A549 (cell line): ENCODE measurements at regions not wholly inside any gene's neighbourhood (a gene's known extent, or its start where the extent isn't known, plus 50 kb on each side); places are given as distances from the start of the nearest gene placed in this dataset.

ENCODE experiments used
- ATAC-seq, 2 experiments: fragments of 200-7000 bp in 1 of 2; fragments of >200 bp in 1 of 2; cut with Nextera tagmentation in 1 of 2; cut with Tn5 transposase in 1 of 2; 3 replicates each; pipeline versions ENCODE4 v1.8.0 to v1.9.1; 2018 to 2020; ENCODE audit warnings: mild to moderate bottlenecking in 1 of 2, moderate library complexity in 1 of 2
- CTCF ChIA-PET: fragments of 300-600 bp; sonication (Branson Sonifier 250); formaldehyde crosslinking; extraction: SDS; loops from one replicate; lab custom pipeline; 2021; ENCODE audit warnings: antibody characterized with exemption, inconsistent platforms; lab: Yijun Ruan, JAX
- POLR2A ChIA-PET: fragments of 350-600 bp; formaldehyde crosslinking; extraction: SDS; loops from one replicate; lab custom pipeline; 2021; ENCODE audit warnings: antibody characterized with exemption, inconsistent platforms; lab: Yijun Ruan, JAX
- DNase-seq, 2 experiments: peaks; one replicate each; pipeline versions ENCODE4 v3.0.0 to v3.0.0-alpha.2; 2011 to 2016; ENCODE audit warnings: low read depth in 1 of 2, low spot score in 1 of 2
- FAIRE-seq: peaks from 2 replicates; lab custom pipeline; 2011; peaks lifted over from hg19 to GRCh38; lab: Jason Lieb, UNC
- H3K27ac ChIP-seq, 2 experiments: fragments of >200 bp; sonication (Bioruptor Twin); formaldehyde crosslinking; 3 replicates each; pipeline ENCODE4 v1.5.1; 2016 to 2017
- H3K4me1 ChIP-seq: fragments of >200 bp; sonication (Bioruptor Twin); formaldehyde crosslinking; 3 replicates; pipeline ENCODE4 v1.6.1; 2016
- H3K4me2 ChIP-seq: fragments of >200 bp; sonication (Bioruptor Twin); formaldehyde crosslinking; 3 replicates; pipeline ENCODE4 v1.6.1; 2016
- H3K4me3 ChIP-seq: fragments of >200 bp; sonication (Bioruptor Twin); formaldehyde crosslinking; 3 replicates; pipeline ENCODE4 v1.5.1; 2016
- H3K9me3 ChIP-seq: fragments of >200 bp; sonication (Bioruptor Twin); formaldehyde crosslinking; 3 replicates; pipeline ENCODE4 v1.6.1; 2016
- BHLHE40 ChIP-seq: IDR thresholded peaks from 2 replicates; pipeline ENCODE4 v1.6.1; 2012; ENCODE audit warnings: low read depth, low read length, inconsistent platforms
- EHMT2 ChIP-seq: fragments of 200-600 bp; sonication (generic); IDR thresholded peaks from 2 replicates; pipeline ENCODE4 v1.6.1; 2016; ENCODE audit warnings: antibody characterized with exemption, low read depth, mild to moderate bottlenecking, moderate library complexity
- ELK1 ChIP-seq: fragments of 150-350 bp; IDR thresholded peaks from 2 replicates; pipeline ENCODE4 v1.6.1; 2014; ENCODE audit warnings: low read depth, mild to moderate bottlenecking, low read length
- ESRRA ChIP-seq: fragments of 150-350 bp; IDR thresholded peaks from 2 replicates; pipeline ENCODE4 v1.6.1; 2014; ENCODE audit warnings: mild to moderate bottlenecking, low read length, borderline replicate concordance
- FOSL2 ChIP-seq, 2 experiments: fragments of 450-650 bp in 1 of 2; fragments of >200 bp in 1 of 2; sonication (Bioruptor Twin) in 1 of 2; formaldehyde crosslinking; IDR thresholded peaks; 2 replicates each; pipeline versions ENCODE4 v1.5.0 to v1.6.1; 2016 to 2020; ENCODE audit warnings: mild to moderate bottlenecking in 1 of 2, moderate library complexity in 1 of 2
- GATA3 ChIP-seq: IDR thresholded peaks from 2 replicates; pipeline ENCODE4 v1.6.1; 2012; ENCODE audit warnings: borderline replicate concordance
- HES2 ChIP-seq: fragments of >200 bp; sonication (Bioruptor Twin); formaldehyde crosslinking; IDR thresholded peaks from 2 replicates; pipeline ENCODE4 v1.6.1; 2016
- HOXA7 ChIP-seq: fragments of 250-450 bp; sonication (Bioruptor Pico); IDR thresholded peaks from 2 replicates; pipeline ENCODE4 v1.5.0; 2020; ENCODE audit warnings: mild to moderate bottlenecking, moderate library complexity
- HOXB13 ChIP-seq: fragments of 250-450 bp; sonication (Bioruptor Pico); IDR thresholded peaks from 2 replicates; pipeline ENCODE4 v1.5.0; 2020; ENCODE audit warnings: low read depth, mild to moderate bottlenecking, moderate library complexity
- KDM1A ChIP-seq: fragments of 200-600 bp; sonication (generic); IDR thresholded peaks from 2 replicates; pipeline ENCODE4 v1.6.1; 2016; ENCODE audit warnings: low read depth, mild to moderate bottlenecking
- KDM5A ChIP-seq: fragments of 200-600 bp; sonication (generic); IDR thresholded peaks from 2 replicates; pipeline ENCODE4 v1.6.1; 2016; ENCODE audit warnings: antibody characterized with exemption, mild to moderate bottlenecking
- MAZ ChIP-seq: fragments of 150-350 bp; IDR thresholded peaks from 2 replicates; pipeline ENCODE4 v1.6.1; 2014; ENCODE audit warnings: antibody characterized with exemption, low read depth, low read length, borderline replicate concordance
- MYC ChIP-seq: IDR thresholded peaks from 2 replicates; pipeline ENCODE4 v1.6.1; 2012; ENCODE audit warnings: mild to moderate bottlenecking, inconsistent platforms, low read length, improper control_type of control experiment, borderline replicate concordance
- NFE2L2 ChIP-seq: fragments of 150-350 bp; conservative IDR thresholded peaks from 2 replicates; pipeline ENCODE4 v1.6.1; 2014; ENCODE audit warnings: low read length
- NR3C1 ChIP-seq: fragments of >200 bp; sonication (Bioruptor Twin); formaldehyde crosslinking; IDR thresholded peaks from 3 replicates; pipeline ENCODE4 v1.6.1; 2017
- PHF8 ChIP-seq: fragments of 200-600 bp; sonication (generic); IDR thresholded peaks from 2 replicates; pipeline ENCODE4 v1.6.1; 2016; ENCODE audit warnings: low read depth, mild to moderate bottlenecking, antibody characterized with exemption, moderate library complexity, borderline replicate concordance
- POLR2AphosphoS2 ChIP-seq: conservative IDR thresholded peaks from 2 replicates; pipeline ENCODE4 v1.6.1; 2012; ENCODE audit warnings: low read length, improper control_type of control experiment, inconsistent platforms
- REST ChIP-seq: fragments of 200-600 bp; sonication (generic); IDR thresholded peaks from 2 replicates; pipeline ENCODE4 v1.6.1; 2016; ENCODE audit warnings: antibody characterized with exemption, mild to moderate bottlenecking, moderate library complexity
- TFCP2L1 ChIP-seq: fragments of 250-450 bp; sonication (Bioruptor Pico); IDR thresholded peaks from 2 replicates; pipeline ENCODE4 v1.5.0; 2021; ENCODE audit warnings: mild to moderate bottlenecking
- ZC3H11A ChIP-seq: fragments of 450-650 bp; IDR thresholded peaks from 2 replicates; pipeline ENCODE4 v1.6.1; 2014; ENCODE audit warnings: antibody characterized with exemption, mild to moderate bottlenecking
- WGBS: methylation state at CpG from one replicate; pipeline ENCODE4 v1.1.6; 2017; ENCODE audit errors: missing lambda C conversion rate; 5-methylcytosine and 5-hydroxymethylcytosine counted together
- TF ChIP-seq, protein P1 (sequence below): fragments of >200 bp; sonication (Bioruptor Twin); formaldehyde crosslinking; IDR thresholded peaks from 3 replicates; pipeline ENCODE4 v1.5.1; 2016
- TF ChIP-seq, protein P2 (sequence below): fragments of 250-450 bp; sonication (Bioruptor Pico); IDR thresholded peaks from 2 replicates; pipeline ENCODE4 v1.5.0; 2021; ENCODE audit warnings: mild to moderate bottlenecking, moderate library complexity, borderline replicate concordance

- CTCF ChIA-PET = no interaction called here
- ATAC-seq = no peak
- no peak overlapping the region for H3K4me2 ChIP-seq
- no peaks in the 10 kb centered on the region for H3K4me1 ChIP-seq
- no peak for DNase-seq
- no peaks in the 10 kb centered on the region for H3K9me3 ChIP-seq
- no peak for TF ChIP-seq NR3C1
- TF ChIP-seq PHF8 = no peak
- no peak for TF ChIP-seq MAZ
- TF ChIP-seq, protein P1, sequence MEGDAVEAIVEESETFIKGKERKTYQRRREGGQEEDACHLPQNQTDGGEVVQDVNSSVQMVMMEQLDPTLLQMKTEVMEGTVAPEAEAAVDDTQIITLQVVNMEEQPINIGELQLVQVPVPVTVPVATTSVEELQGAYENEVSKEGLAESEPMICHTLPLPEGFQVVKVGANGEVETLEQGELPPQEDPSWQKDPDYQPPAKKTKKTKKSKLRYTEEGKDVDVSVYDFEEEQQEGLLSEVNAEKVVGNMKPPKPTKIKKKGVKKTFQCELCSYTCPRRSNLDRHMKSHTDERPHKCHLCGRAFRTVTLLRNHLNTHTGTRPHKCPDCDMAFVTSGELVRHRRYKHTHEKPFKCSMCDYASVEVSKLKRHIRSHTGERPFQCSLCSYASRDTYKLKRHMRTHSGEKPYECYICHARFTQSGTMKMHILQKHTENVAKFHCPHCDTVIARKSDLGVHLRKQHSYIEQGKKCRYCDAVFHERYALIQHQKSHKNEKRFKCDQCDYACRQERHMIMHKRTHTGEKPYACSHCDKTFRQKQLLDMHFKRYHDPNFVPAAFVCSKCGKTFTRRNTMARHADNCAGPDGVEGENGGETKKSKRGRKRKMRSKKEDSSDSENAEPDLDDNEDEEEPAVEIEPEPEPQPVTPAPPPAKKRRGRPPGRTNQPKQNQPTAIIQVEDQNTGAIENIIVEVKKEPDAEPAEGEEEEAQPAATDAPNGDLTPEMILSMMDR = no peak
- TF ChIP-seq HOXA7 (CRISPR knock-in tag) = no peak
- no peak for TF ChIP-seq NFE2L2
- no peak for TF ChIP-seq MYC
- TF ChIP-seq KDM5A = no peak
- no peak for TF ChIP-seq REST
- POLR2A ChIA-PET = no interaction called here
- no peak overlapping the region for H3K27ac ChIP-seq
- H3K4me3 ChIP-seq = no peak overlapping the region
- no peak for FAIRE-seq
- 28% methylated on average over 17 of the region's 17 CpGs for WGBS
Measured at GRCh38 chr10:128305601-128306345, 179.6 kb upstream of the MKI67 start.

- TF ChIP-seq HES2 = no peak
- no peak for TF ChIP-seq ESRRA
- TF ChIP-seq GATA3 = no peak
- TF ChIP-seq POLR2AphosphoS2 = no peak
- no peak for TF ChIP-seq TFCP2L1 (CRISPR knock-in tag)
- TF ChIP-seq, protein P2, sequence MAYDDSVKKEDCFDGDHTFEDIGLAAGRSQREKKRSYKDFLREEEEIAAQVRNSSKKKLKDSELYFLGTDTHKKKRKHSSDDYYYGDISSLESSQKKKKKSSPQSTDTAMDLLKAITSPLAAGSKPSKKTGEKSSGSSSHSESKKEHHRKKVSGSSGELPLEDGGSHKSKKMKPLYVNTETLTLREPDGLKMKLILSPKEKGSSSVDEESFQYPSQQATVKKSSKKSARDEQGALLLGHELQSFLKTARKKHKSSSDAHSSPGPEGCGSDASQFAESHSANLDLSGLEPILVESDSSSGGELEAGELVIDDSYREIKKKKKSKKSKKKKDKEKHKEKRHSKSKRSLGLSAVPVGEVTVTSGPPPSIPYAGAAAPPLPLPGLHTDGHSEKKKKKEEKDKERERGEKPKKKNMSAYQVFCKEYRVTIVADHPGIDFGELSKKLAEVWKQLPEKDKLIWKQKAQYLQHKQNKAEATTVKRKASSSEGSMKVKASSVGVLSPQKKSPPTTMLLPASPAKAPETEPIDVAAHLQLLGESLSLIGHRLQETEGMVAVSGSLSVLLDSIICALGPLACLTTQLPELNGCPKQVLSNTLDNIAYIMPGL (CRISPR knock-in tag) = no peak
- no peak for TF ChIP-seq EHMT2
- TF ChIP-seq BHLHE40 = no peak
- TF ChIP-seq KDM1A = no peak
- TF ChIP-seq FOSL2 (IDR thresholded peaks at IDR 0.05) = no peak
- no peak for TF ChIP-seq FOSL2 (CRISPR knock-in tag; IDR thresholded peaks at IDR 0.05)
- TF ChIP-seq KDM5A = no peak
- TF ChIP-seq ELK1 = no peak
- TF ChIP-seq REST = no peak
- TF ChIP-seq ZC3H11A = no peak
- TF ChIP-seq HOXB13 (CRISPR knock-in tag) = no peak
- no peak overlapping the region for H3K4me3 ChIP-seq
- H3K4me1 ChIP-seq = no peaks in the 10 kb centered on the region
- ChIA-PET CTCF (no interaction called here), POLR2A (no interaction called here)
- FAIRE-seq = no peak
- H3K9me3 ChIP-seq = no peaks in the 10 kb centered on the region
- DNase-seq = no peak
- ATAC-seq = no peak
- no peak overlapping the region for H3K27ac ChIP-seq
- H3K4me2 ChIP-seq = no peak overlapping the region
- 0% methylated on average over 6 of the region's 6 CpGs for WGBS
Measured at GRCh38 chr10:128306535-128306934, 180.3 kb upstream of the MKI67 start.
